Hindlimb muscle (tissue), 1 donor: ENCODE measurements at regions not wholly inside any gene's neighbourhood (a gene's known extent, or its start where the extent isn't known, plus 50 kb on each side); places are given as distances from the start of the nearest gene placed in this dataset.
"Not testable (repeated sequence)": the region's sequence is repeated elsewhere in the genome, so short reads cannot be mapped to it uniquely, and the experiment has no call there.

Experiments used
- DNase-seq: peaks from one replicate; pipeline ENCODE4 v3.0.0-alpha.2; 2013

DNA sequence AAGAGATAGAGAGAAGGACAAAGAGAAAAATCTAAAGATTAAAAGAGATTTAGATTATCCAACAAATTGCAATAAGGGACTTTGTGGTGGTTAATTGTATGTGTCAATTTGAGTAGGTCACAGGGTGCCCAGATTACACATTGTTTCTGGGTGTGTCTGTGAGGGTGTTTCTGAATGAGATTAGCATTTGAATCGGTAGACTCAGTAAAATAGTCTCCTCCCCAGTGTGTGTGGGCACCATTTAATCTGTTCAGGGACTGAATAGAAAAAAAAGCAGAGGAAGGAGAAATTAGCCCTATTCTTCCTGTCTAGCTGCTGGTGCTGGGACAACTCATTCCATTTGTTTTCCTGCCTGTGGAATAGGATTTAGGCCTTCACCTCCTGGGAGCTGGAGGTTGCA, 339.8 kb upstream of the EPHA4 start:
- no peak for DNase-seq

DNA sequence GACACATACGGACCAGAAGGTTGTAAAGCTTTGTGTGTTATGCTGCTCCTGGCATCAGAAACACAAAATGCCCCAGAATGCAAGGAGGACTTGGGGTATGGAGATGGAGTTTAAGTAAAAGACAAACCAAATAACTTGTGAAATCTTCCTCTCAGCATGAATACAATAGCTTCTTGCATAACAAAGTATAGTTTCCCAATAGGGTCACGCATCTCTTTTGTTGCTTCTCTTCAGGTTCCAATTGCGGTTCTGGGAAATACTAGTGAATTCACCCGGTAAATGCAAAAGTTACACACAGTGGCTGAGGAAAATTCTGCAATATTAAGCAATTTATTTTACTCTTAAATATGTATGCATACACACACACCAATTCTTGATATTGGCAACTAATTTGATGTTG, 339.2 kb upstream of the EPHA4 start:
- no peak for DNase-seq

DNA sequence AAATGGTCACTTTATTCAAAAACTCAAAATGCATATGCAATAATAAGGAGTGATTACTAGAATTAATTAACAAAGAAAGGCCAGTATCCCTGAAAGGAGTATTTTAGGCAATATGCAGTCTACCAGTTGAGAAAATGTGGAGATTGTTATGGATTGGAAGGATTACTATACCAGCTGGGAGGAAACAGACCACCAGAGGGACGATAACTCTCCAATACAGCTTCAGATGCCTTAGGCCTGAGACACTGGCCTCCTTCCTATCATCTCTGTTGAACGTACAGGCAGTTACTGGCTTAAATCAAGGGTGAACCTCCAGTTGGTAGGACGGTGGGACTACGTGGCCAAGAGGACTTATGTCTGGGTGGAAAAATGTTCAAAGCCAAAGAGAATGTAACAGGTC, 336.4 kb upstream of the EPHA4 start:
- DNase-seq, result no peak

DNA sequence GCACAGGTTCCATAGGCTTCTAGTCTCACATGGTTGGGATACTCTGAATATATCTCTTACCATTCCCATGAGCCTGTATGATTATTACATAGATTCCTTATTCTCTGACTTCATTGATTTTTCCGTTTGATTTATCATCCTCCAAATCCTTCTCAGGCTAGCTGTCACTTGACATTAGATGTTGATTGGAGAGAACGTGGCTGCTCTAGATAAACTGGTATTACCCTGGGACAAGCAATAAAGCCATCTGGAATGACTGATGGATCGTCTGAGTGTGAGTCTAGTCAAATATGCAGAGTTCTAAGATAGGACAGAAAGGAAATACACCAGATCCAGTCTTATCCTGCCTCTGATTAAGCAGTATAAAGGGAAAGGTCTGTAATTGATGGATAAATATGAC, 325.6 kb upstream of the EPHA4 start:
- peak; percentile 1 for DNase-seq

DNA sequence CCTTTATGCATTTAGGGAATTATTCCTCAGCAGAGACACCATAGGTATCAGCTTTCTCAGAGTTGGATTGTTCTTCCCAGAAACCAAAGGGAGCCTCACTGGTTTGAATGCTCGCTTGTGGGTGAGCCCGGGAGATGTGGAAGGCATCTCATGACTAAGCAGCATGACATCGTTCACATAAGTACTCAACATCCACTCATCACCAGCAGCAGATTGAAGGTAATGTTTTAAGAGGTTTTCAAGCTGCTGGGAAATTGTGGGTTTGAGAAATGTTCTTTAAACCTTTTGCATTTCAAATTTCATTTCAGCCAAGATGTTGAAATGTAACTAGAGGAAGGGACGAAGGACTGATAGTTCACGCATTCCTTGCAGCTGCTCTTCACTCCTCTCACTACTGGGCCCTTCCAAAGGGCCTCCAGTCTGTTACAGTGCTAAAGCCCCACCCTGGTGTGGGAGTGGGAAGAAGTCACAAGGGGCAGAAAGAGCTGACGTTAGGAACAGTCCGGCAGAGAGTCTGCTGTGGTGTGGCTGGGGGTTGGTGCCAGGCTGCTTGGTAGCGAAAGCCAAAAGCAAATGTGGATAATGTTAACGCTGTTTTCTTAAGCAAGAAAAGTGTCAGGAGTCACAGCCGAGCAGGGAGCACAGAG, 324.5 kb upstream of the EPHA4 start:
- peak; percentile 36 for DNase-seq

DNA sequence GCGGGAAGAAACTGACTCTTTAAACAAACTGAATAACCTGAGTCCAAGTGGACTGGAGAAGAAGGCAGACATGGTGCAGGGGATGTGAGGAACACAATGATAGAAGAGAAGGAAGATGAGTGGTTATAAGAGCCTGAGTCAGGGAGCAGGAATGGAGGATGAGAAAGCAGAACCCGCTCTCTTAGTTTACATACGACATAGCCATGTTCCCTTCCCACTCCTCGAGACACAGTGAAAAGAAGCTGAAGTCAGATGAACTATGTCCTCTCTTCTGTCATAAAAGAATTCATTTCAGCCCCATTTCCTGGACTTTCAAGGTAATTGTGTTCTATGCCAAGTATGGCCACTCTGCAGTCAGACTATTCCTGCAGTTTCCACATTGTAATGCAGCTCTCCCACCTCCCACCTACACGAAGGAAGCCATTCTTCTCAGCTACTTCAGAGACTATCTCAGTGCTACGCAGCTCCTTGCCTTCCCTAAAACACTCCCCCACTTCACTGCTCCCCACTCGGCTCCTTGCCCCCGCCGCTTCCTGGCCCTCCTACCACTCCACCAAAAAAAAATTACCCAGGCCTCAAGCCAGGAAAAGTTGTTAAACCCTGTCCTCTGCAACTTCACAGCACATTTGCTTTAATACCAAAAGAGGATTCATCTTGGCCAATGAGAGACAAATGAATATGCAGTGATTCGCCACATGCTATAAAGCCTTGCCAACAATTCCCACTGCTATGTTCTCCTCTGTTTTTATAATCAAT, 323.4 kb upstream of the EPHA4 start:
- peak; percentile 58 for DNase-seq

DNA sequence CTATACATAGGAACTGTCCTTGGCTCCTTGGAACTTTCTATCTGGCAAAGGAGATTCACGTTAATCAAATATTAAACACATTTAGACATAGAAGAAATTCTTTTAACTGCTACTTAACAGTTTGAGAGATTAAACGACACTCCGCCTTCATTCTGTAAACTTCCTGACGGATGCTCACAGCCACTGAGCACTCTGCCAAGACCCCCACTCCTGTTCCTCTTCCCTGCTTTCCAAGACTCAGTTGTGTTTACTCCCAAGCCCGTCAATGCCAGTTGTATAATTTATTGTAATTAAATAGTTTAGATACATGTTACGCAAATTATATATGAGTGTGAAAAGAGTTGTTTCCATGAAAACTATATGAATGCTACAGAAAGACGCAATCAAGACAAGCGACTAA, 321.4 kb upstream of the EPHA4 start:
- DNase-seq, result no peak

DNA sequence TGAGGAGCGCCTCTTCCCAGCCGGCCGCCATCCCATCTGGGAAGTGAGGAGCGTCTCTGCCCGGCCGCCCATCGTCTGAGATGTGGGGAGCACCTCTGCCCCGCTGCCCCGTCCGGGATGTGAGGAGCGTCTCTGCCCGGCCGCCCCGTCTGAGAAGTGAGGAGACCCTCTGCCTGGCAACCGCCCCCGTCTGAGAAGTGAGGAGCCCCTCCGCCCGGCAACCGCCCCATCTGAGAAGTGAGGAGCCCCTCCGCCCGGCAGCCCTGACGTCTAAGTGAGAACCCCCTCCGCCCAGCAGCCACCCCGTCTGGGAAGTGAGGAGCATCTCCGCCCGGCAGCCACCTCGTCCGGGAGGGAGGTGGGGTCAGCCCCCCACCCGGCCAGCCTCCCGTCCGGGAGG, 319.9 kb upstream of the EPHA4 start:
- not testable (repeated sequence) for DNase-seq

DNA sequence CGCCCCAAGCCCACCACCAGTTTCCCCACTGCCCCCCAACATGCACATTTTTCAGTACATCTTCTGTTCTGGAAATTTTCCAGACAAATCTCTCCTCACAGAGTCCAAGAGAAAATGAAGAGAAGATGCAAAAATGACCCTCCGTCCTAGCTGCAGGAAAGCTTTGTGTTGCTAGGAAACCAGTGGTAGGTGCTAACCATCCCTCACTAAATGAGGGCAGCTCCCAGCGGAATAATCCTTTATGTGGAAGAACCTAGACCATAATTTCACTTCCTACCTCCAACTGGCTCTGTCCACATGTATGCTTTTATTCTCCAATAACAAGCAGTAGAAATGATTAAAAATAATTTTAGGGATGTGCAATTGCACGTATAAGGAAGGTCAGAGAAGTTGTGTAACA, 311.9 kb upstream of the EPHA4 start:
- no peak for DNase-seq

DNA sequence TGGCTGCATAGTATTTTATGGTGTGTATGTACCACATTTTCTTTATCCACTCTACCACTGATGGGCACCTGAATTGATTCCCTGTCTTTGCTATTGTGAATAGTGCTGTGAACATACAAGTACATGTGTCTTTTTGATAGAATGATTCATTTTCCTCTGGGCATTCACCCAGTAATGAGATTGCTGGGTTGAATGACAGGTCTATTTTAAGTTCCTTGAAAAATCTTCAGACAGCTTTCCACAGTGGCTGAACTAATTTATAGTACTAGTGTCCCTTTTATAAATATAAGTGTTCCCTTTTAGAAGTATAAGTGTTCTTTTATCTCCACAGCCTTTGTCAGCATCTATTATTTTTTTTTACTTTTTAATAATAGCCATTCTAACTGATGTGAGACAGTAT, 303.9 kb upstream of the EPHA4 start:
- no peak for DNase-seq

DNA sequence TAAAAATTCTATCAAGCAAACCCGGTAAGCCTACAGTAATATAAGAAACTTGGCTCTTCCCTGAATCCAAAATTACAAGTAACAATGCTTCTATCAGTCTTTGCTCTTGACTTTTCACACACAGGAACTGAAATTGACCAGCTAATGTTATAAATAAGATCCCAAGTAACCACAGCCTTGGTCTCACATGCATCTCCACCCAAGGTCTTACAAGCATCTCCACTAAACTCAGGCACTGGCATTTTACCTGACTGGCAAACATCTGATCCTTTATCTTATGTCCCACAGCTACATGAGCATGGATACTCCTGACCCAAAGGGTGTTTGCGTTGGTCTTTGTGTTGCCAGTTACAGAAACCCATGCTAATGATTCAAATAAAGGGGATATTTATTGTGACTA, 302.3 kb upstream of the EPHA4 start:
- no peak for DNase-seq

DNA sequence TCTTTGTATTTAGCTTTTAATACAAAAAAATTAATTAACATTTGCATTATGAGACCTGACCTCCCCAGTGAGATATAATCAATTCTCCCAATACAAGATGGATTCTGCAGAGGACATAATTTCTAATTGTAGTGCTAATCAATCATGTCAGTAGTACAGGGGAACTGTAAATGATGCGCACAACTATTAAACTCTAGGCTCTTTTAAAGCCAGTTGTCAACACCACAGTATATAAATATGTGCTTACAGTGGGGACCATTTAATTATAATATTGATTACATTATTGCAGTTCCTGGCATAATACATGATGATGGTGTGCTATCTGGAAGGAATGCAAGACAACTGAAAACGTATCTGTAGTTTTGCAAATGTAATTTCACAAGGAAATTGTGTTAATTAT, 285.6 kb upstream of the EPHA4 start:
- DNase-seq, result no peak

DNA sequence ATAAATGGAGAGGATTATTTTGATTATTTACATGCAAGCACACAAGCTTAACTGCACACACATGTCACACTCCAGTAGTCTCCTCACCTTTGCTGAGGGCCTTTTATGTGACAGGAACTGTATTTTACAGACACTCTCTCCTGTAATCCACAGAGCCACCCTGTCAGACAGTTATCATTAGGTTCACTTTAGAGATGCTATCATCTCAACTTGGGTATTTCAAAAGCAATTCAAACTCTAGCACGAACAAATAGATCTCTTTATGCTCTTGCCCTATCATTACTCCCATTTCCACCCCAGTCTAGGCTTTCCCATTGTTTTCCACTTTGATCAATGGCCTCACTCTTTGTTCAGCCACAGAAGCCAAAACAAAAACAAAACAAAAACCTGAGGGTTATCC, 281.2 kb upstream of the EPHA4 start:
- DNase-seq, result no peak

DNA sequence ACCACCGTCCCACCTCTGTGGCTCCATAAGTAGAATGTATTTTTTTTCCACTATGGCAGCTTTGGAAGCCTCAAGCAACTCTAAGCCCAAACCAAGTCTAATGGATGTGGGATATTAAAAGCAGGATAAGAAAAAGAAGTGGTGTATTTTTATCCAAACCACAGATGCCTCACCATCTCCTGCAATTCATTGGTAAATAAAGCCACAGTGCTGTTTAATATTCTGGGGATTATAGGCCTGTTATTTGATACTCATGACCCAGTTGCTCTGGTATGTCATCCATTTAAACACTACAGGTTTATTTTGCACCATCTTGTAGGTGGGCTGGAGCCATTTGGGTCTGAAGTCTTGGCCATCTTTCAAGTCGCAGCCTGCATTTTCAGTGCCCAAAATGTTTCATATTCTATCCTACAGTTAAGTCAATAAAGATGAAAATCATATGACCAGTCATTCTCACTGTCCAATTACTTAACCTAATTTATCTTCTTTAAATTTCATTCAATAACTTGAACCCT, 279.5 kb upstream of the EPHA4 start:
- no peak for DNase-seq

DNA sequence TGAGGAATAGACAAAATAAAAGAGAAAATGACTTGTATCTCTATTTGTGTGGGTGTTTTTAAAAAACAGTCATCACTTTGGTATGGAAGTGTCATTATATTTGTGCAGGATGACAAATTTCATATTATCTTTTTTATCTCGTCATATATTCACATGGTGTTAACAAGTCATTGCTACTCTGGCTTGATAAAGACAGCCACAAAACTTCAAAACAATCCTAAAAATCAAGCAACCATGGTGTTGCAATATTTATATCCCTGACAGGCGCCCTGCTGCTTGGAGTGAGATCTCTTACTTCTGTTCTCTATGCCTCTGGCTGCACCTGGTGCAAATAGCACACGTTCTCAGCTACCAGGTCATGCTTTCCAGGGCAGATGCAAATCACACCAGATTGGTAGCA, 278.0 kb upstream of the EPHA4 start:
- no peak for DNase-seq

DNA sequence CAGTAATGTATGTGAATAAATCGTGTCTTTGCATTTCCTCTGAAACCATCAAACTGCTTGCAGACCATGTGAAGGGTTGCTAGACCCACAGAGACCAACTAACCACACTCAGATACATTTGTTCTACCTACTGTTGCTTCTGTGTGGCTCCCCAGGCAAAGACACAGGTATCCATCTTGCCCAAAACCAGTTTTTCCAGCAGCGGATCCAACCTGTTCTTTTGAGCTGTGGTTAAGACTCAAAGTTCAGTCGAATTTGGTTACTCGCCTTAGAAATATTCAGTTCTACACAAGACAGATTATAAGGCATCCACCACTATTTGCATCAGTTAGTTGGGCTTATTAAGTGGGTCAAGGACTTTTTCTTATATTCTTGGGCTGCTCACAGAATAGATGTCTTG, 276.2 kb upstream of the EPHA4 start:
- no peak for DNase-seq

DNA sequence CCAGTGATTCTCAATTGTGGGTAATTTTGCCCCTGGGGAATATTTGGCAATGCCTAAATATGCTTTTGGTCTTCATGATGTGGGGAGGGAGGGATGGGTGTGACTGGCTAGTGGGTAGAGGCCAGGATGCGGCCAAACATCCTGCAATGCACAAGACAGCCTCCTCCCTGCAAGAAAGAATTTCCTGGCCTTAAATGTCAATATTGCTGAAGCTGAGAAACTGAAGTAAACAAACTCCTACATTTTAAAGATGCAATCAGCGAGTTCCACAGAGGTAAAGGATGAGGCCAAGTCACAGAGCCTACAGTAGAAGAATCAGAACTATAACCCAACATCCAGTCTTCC, 272.9 kb upstream of the EPHA4 start:
- no peak for DNase-seq

DNA sequence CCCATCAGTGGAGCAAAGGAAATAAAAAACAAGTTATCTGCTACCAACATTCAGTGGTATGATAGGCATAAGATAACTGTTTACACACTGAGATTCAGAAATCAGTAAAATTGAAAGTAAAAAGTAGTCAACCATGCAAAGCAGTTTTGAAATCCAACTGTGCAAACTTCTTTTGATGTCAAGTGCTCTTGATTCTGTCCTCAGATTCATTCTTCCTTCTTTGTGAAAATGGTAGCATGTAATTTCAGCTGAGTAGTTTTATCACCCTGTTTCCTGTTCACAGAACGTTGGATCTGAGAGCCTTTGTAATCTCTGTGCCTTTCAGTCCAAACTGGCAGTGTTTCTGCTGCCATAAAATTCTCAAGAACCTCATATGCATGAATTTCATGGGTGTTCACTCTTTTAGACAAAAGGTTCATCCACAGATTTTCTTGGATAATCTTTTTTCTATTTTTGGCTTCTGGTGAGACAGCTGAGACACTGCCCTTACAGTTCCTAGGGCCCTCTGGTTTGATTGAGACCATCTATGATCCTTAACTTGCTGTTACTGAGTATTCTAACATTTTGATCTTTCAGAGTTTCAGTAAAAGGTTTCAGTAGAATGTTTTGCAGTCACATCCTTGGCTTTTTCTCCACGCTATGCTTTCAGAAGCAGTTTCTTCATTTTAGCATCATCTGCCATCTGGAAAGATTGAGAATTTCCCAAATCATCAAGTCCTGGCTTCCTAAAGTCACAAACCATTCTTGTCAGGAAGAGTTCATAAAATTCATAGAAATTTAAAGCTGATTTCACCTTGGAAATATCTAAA, 272.3 kb upstream of the EPHA4 start:
- DNase-seq, result no peak

DNA sequence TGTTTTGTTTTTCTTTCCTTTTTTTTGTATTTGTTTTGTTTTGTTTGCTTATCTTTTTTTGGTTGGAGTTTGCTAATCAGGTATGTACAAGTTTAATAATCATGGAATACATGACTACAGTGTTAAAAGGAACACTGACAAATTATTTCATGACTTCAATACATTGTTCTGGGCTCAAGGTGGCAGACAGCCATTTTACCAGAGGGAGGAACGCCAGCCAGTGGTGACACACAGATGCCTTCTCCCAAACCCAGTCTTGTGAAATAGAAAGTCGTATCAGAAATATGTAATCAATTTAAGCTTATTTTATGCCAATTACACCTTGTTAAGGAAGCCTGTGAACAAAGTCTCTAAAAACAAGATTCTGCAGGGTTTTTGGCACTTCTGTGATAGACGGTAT, 264.0 kb upstream of the EPHA4 start:
- no peak for DNase-seq

DNA sequence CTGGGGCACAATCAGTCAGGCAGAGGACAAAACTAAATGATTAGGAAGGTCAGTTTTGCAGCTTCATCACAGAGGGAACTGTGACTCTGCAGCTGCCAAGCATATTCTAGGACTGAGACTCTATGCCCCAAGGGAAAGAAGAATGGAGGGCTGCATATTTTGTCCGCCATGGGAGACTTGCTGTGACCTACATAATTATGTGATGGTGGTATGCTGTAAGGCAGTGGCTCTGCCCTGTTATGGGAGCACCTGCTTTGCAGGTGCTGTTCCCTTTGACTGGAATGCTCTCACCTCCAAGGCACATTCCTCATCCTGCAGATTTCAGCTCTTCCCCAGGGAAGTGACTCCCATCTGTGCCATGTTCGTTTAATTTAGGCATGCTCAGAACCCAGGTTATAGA, 261.9 kb upstream of the EPHA4 start:
- DNase-seq, result no peak

DNA sequence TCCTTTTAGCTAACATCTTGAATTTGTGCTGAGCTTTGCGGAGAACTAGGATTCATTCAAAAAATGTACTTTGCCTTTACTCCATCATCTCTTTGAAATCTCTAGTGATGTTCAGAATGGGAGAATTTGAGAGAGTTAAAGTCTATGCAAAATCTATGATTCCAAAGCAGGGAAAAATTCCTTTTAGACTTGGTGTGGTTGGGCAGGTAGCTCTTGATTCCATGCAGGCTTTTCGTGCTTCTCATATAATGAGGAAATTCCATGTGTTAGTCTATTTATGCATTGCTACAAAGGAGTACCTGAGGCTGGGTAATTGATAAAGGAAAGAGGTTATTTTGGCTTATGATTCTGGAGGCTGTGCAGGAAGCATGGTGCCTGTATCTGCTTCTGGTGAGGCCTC, 258.9 kb upstream of the EPHA4 start:
- DNase-seq, result no peak

DNA sequence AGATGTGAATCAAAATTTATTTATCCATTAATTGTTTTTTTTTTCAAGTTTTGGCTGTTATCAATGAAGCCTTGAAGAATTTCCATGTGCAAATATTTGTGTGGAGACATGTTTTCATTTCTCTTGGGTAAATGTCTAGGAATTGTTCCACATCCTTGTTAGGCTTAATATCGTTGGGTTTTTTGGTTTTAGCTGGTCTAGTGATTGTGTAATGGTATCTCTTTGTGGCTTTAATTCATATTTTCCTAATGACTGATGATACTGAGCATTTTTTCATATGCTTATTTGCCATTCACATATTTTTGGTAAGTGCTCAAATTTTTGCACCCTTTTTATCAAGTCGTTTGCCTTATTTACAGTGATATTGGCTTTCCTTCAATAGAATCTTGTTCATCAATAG, 250.3 kb upstream of the EPHA4 start:
- DNase-seq, result no peak

DNA sequence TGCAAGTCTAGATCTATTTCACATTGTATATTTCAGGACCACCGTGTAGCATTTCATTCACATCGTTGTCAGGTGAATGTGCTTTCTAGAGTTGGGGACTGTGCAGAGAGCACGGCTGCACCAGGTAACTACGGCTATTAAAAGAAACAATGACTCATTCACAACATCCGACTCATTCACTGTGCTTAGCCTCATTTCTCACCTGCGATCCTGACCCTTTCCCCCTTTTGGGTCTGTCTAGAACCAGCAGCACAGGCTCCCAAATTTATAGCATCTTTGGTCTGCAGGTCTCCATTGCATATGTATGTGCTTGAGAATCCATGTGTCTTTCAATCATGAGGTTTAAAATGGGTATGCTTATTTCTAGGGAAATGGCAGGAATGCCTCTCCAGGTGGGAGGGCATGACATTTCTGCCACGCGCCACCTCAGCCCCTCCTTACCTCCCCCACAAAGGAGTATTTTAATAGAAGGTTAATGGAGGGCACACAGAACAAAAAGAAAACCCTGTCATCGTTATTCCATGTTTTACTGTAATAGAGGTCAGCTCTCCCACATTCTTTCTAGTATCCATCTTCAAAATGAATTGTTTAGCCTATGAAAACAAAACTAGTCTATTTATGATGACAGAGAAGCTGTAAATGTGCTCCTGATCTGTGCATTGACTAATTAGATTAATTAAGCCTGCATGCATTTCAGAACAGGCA, 246.7 kb upstream of the EPHA4 start:
- no peak for DNase-seq
